SK-N-SH (cell line): ENCODE measurements at regions not wholly inside any gene's neighbourhood (a gene's known extent, or its start where the extent isn't known, plus 50 kb on each side); places are given as distances from the start of the nearest gene placed in this dataset.
A peak's percentile ranks its signal among the peaks of the same experiment; 100 is the strongest.

Experiments
- EZH2phosphoT487 ChIP-seq: fragments of 200-600 bp; sonication (generic); IDR thresholded peaks from 2 replicates; pipeline ENCODE4 v1.6.1; 2017; ENCODE audit warnings: low read depth, mixed run types, mild to moderate bottlenecking, antibody characterized with exemption, moderate library complexity, borderline replicate concordance
- GATA2 ChIP-seq: sonication (generic); formaldehyde crosslinking; IDR thresholded peaks from 2 replicates; pipeline ENCODE4 v1.5.0; 2020; ENCODE audit warnings: mild to moderate bottlenecking, missing genetic modification reagents
- MAX ChIP-seq: IDR thresholded peaks from 2 replicates; pipeline ENCODE4 v1.4.0; 2012; ENCODE audit warnings: low read depth
- MEF2A ChIP-seq: IDR thresholded peaks from 2 replicates; pipeline ENCODE4 v1.4.0; 2012; ENCODE audit warnings: low read depth, borderline replicate concordance
- NFIC ChIP-seq: IDR thresholded peaks from 2 replicates; pipeline ENCODE4 v1.4.0; 2012; ENCODE audit warnings: borderline replicate concordance
- RXRA ChIP-seq: IDR thresholded peaks from 2 replicates; pipeline ENCODE4 v1.4.0; 2012; ENCODE audit warnings: low read depth, mild to moderate bottlenecking, borderline replicate concordance
- SIN3A ChIP-seq: IDR thresholded peaks from 2 replicates; pipeline ENCODE4 v1.6.1; 2012; ENCODE audit warnings: low read depth, mild to moderate bottlenecking, low read length, moderate library complexity, borderline replicate concordance
- TCF12 ChIP-seq: IDR thresholded peaks from 2 replicates; pipeline ENCODE4 v1.4.0; 2012
- TF ChIP-seq, protein P1 (sequence below): fragments of 200-600 bp; sonication (generic); IDR thresholded peaks from 2 replicates; pipeline ENCODE4 v1.6.1; 2017; ENCODE audit warnings: antibody characterized with exemption, mild to moderate bottlenecking, moderate library complexity
- TF ChIP-seq, protein P2 (sequence below): IDR thresholded peaks from 2 replicates; pipeline ENCODE4 v1.4.0; 2012; ENCODE audit warnings: low read depth, borderline replicate concordance

DNA sequence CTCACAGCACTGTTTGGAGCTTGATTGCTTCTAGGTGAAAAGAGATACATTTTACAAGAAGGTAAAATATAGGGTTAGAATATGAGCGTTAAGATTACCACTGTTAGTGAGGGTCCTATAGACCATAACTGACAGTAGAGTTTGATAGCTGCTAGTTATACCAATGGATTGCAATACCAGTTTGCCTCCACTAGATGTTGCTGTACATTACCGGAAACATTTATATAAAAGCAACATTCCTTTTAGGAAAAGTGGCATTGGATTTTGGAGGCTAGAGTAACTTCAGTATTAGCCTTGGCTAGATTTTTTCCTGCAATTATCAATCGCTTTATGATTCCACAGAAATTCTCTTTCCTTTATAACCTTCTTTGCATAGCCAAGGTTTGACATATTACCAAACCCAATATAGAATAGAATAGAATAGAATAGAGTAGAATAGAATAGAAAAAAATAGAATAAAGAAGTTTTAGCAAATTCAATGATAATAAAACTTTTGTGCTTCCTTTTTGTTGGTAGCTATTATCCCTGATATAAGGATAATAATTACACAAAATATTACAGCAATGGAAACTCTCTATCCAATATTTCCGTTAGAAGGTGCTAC, 1093.6 kb upstream of the ALCAM start:
- no peak for TF ChIP-seq GATA2 (CRISPR knock-in tag)
- TF ChIP-seq, protein P1, sequence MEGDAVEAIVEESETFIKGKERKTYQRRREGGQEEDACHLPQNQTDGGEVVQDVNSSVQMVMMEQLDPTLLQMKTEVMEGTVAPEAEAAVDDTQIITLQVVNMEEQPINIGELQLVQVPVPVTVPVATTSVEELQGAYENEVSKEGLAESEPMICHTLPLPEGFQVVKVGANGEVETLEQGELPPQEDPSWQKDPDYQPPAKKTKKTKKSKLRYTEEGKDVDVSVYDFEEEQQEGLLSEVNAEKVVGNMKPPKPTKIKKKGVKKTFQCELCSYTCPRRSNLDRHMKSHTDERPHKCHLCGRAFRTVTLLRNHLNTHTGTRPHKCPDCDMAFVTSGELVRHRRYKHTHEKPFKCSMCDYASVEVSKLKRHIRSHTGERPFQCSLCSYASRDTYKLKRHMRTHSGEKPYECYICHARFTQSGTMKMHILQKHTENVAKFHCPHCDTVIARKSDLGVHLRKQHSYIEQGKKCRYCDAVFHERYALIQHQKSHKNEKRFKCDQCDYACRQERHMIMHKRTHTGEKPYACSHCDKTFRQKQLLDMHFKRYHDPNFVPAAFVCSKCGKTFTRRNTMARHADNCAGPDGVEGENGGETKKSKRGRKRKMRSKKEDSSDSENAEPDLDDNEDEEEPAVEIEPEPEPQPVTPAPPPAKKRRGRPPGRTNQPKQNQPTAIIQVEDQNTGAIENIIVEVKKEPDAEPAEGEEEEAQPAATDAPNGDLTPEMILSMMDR, result peak; percentile 76
- no peak for TF ChIP-seq MAX
- TF ChIP-seq SIN3A, result no peak
- no peak for TF ChIP-seq TCF12
- no peak for TF ChIP-seq MEF2A
- no peak for TF ChIP-seq RXRA
- no peak for TF ChIP-seq EZH2phosphoT487
- no peak for TF ChIP-seq NFIC
- TF ChIP-seq, protein P2, sequence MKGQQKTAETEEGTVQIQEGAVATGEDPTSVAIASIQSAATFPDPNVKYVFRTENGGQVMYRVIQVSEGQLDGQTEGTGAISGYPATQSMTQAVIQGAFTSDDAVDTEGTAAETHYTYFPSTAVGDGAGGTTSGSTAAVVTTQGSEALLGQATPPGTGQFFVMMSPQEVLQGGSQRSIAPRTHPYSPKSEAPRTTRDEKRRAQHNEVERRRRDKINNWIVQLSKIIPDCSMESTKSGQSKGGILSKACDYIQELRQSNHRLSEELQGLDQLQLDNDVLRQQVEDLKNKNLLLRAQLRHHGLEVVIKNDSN, result no peak
